LNCAP (cell line): ENCODE measurements at regions not wholly inside any gene's neighbourhood (a gene's known extent, or its start where the extent isn't known, plus 50 kb on each side); places are given as distances from the start of the nearest gene placed in this dataset.

Experiments
- CTCF ChIP-seq: fragments of 450-650 bp; IDR thresholded peaks from 2 replicates; pipeline ENCODE4 v1.5.1; 2017; ENCODE audit warnings: mild to moderate bottlenecking

DNA sequence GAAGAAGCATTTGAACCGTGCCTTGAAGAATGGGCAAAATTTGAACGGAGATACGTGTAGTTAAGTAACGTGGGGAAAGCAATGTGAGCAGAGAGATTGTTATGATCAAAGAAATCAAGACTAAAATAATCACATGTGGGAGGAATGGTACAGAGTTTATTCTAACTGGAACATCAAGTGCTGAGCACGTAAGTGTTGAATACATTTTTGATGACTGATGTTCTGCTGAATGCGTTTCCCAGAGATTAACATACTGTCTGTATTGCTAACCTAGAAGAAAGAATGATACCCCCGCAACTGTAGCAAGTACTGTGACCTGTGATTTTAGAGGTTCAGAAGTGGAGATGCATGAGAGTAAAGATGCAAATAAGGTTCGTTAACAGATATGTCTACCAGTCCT is 146.9 kb upstream of the EPHA7 start:
- no peak for TF ChIP-seq CTCF

DNA sequence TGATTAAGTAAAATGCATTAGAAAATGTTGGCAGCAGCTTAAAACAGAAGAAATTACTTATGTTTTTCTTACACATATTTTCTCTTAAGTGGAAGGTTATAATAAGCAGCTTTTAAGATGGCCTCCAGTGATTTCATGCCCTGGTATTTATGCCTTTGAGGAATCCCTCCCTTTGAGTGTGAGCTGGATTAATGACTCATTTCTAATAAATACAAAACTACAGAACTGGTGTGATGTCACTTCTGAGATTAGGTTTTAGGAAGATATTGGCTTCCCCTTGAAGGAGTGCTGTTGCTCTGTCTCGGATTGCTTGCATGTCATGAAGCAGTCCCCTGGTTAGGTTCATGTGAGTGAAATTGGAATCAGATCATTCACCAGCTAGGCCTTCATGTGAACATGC is 143.2 kb upstream of the EPHA7 start:
- no peak for TF ChIP-seq CTCF

- no peak for TF ChIP-seq CTCF
Observed at GRCh38 chr6:93555292-93555691, 135.9 kb upstream of the EPHA7 start.

GRCh38 chr6:93554018-93554417 is 134.7 kb upstream of the EPHA7 start:
- TF ChIP-seq CTCF = no peak

- no peak for TF ChIP-seq CTCF
Observed at GRCh38 chr6:93550551-93551276, 131.4 kb upstream of the EPHA7 start.

GRCh38 chr6:93549868-93550267 is 130.5 kb upstream of the EPHA7 start:
- TF ChIP-seq CTCF = no peak

- no peak for TF ChIP-seq CTCF
Observed at GRCh38 chr6:93524671-93525451, 105.5 kb upstream of the EPHA7 start.
